Ovary (tissue), 3 donors: ENCODE measurements at regions not wholly inside any gene's neighbourhood (a gene's known extent, or its start where the extent isn't known, plus 50 kb on each side); places are given as distances from the start of the nearest gene placed in this dataset.

Source experiments
- CTCF ChIP-seq, 3 donors: fragments of 450-650 bp in 2 of 3; fragments of 200-600 bp in 1 of 3; IDR thresholded peaks; one replicate each; pipeline versions ENCODE4 v1.5.1 to v1.8.0; 2016 to 2022; ENCODE audit warnings: antibody characterized with exemption in 3 of 3, mild to moderate bottlenecking in 1 of 3
- POLR2A ChIP-seq: fragments of 450-650 bp; IDR thresholded peaks from one replicate; pipeline ENCODE4 v1.6.1; 2017; ENCODE audit warnings: antibody characterized with exemption, mild to moderate bottlenecking, moderate library complexity
- donor health status: DM: no; HTN: no; CAD: no.

GRCh38 chr3:189572249-189572648, 58.9 kb upstream of the TP63 start:
- TF ChIP-seq POLR2A = no peak
- no peak for TF ChIP-seq CTCF (IDR thresholded peaks at IDR 0.05)
